ENCODE measurements at regions not wholly inside any gene's neighbourhood (a gene's known extent, or its start where the extent isn't known, plus 50 kb on each side); places are given as distances from the start of the nearest gene placed in this dataset.
"Not testable (repeated sequence)": the region's sequence is repeated elsewhere in the genome, so short reads cannot be mapped to it uniquely, and the experiment has no call there.

DNA sequence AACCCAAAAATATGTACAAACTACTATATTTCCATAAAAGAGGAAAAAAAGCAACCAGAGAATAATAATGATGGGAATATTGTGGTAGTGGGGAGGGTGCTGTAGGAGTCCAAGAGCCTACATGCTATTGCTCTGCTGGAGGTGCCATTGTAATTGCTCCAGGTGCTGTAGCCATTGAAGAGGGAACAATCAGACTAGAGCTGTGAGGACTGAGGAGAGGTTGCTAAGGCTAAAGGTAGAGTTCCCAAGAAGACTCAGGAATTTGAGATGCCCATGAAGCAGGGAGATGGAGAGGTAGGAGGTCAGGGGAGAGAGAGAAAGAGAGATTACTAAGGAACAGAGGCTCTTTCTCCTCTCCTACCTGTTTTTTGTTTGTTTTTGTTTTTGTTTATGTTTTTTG is 394.0 kb downstream of the DMRTA1 start:
- no peaks in the 10 kb centered on the region for H3K36me3 ChIP-seq
- TF ChIP-seq, protein P1, sequence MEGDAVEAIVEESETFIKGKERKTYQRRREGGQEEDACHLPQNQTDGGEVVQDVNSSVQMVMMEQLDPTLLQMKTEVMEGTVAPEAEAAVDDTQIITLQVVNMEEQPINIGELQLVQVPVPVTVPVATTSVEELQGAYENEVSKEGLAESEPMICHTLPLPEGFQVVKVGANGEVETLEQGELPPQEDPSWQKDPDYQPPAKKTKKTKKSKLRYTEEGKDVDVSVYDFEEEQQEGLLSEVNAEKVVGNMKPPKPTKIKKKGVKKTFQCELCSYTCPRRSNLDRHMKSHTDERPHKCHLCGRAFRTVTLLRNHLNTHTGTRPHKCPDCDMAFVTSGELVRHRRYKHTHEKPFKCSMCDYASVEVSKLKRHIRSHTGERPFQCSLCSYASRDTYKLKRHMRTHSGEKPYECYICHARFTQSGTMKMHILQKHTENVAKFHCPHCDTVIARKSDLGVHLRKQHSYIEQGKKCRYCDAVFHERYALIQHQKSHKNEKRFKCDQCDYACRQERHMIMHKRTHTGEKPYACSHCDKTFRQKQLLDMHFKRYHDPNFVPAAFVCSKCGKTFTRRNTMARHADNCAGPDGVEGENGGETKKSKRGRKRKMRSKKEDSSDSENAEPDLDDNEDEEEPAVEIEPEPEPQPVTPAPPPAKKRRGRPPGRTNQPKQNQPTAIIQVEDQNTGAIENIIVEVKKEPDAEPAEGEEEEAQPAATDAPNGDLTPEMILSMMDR (IDR thresholded peaks at IDR 0.05; ENCODE audit: low read depth, low read length), result no peak
- no peak for DNase-seq
- H3K4me3 ChIP-seq (ENCODE audit: low read depth, low read length), result no peak overlapping the region
- H3K27me3 ChIP-seq, result no peaks in the 10 kb centered on the region
- H3K9me3 ChIP-seq, result no peaks in the 10 kb centered on the region
- H3K4me1 ChIP-seq, result no peaks in the 10 kb centered on the region

DNA sequence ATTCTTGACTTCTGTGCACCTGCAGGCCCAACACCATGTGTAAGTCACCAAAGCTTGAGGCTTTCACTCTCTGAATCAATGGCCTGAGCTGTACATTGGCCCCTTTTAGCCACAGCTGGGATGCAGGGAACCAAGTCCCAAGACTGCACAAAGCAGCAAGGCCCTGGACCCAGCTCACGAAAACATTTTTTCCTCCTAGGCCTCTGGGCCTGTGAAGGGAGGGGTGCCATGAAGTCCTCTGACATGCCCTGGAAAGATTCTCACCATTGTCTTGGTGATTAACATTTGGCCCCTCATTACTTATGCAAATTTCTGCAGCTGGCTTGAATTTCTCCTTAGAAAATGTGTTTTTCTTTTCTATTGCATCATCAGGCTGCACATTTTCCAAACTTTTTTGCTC is 398.6 kb downstream of the DMRTA1 start:
- not testable (repeated sequence) for DNase-seq

DNA sequence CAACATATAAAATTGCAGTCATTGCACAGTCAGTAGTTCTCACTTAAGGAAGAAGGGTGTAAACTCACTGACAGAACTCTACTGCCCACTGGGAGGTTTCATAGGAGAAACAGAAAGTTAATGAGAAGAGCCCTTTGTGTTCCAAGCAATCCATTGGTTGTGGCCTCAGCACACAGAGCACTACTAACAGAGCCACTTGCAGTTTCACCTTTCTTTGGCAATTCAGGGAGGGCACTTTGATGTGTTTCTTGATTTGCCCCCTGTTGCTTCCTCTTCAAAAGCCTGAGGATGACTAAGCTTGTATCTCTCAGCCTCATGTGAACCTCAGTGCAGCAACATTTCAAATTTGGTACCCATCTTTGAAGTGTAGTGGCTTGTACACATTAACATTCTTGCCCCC is 409.4 kb downstream of the DMRTA1 start:
- Histone ChIP-seq H3K27me3 (no peaks in the 10 kb centered on the region), H3K4me3 (ENCODE audit: low read depth, low read length) (no peak overlapping the region), H3K4me1 (no peaks in the 10 kb centered on the region), H3K36me3 (no peaks in the 10 kb centered on the region), H3K9me3 (no peaks in the 10 kb centered on the region; the same call in 1 of the 2 replicates)
- TF ChIP-seq, protein P1 (IDR thresholded peaks at IDR 0.05; ENCODE audit: low read depth, low read length), result no peak
- DNase-seq, result no peak

More for the DNA sequence above, 398.6 kb downstream of the DMRTA1 start:
- not testable (repeated sequence) for H3K4me1 ChIP-seq; H3K27me3 ChIP-seq; H3K36me3 ChIP-seq; H3K9me3 ChIP-seq; H3K4me3 ChIP-seq (ENCODE audit: low read depth, low read length)

DNA sequence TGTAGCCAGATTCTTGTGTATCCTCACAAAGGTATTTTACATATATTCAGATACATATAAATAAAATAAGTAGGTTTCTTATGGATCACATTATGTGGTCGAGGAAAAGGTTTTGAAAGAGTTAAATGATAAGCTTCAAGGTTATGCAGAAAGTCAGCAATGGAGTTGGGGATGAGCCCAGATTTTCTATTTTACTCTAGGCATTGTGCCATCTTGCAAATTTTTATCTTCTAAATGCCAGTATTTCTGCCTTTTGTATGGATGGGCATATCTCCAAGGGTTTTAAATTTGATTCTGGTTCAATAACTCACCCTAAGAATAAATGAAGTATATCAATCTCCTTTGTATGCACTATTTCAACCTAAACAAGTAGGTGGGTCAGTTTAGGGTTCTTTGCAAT is 410.7 kb downstream of the DMRTA1 start:
- Histone ChIP-seq H3K36me3 (no peaks in the 10 kb centered on the region), H3K9me3 (no peaks in the 10 kb centered on the region; the same call in 1 of the 2 replicates), H3K4me1 (no peaks in the 10 kb centered on the region), H3K4me3 (ENCODE audit: low read depth, low read length) (no peak overlapping the region), H3K27me3 (no peaks in the 10 kb centered on the region)
- TF ChIP-seq, protein P1 (IDR thresholded peaks at IDR 0.05; ENCODE audit: low read depth, low read length), result no peak
- DNase-seq, result no peak

DNA sequence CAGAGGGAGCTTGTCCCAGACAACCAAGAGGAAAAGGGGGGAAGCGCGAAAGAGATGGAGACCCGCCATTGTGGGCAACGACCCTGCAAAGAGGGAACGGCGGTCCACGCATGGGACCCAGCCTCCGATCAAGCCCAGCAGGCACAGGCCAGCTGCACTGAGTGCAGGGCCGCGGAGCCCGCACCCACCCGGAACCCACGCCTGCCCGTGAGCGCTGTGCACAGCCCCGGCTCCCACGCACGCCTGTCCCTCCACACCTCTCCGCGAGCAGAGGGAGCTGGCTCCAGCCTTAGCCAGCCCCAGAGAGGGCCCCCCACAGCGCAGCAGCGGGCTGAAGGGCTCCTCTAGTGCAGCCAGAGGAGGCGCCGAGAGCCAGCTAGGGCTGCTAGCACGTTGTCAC is 416.5 kb downstream of the DMRTA1 start:
- no peak for DNase-seq
- H3K4me1 ChIP-seq, result no peaks in the 10 kb centered on the region
- TF ChIP-seq, protein P1 (IDR thresholded peaks at IDR 0.05; ENCODE audit: low read depth, low read length), result no peak
- H3K4me3 ChIP-seq (ENCODE audit: low read depth, low read length), result no peak overlapping the region
- H3K27me3 ChIP-seq, result no peaks in the 10 kb centered on the region
- H3K36me3 ChIP-seq, result no peaks in the 10 kb centered on the region
- H3K9me3 ChIP-seq, result no peaks in the 10 kb centered on the region; the same call in 1 of the 2 replicates

DNA sequence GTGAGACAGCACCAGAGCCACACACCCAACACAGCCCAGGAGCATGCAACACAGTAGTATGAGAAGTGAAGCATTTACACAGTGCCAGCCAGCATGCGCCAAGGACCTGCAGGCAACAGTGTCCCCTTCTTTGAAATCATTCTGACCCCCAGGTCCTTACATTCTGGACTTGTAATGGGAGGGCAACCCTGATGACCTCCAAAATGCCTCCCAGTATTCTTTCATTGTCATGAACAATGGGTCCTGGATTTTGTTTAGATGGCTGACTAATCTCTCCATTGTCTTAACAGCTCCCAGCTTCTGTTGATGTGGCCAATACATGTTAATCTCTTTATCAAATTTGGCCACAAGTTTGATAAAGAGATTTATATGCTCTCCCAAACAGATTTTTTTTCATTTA is 417.1 kb downstream of the DMRTA1 start:
- TF ChIP-seq, protein P1 (IDR thresholded peaks at IDR 0.05; ENCODE audit: low read depth, low read length), result no peak
- Histone ChIP-seq H3K27me3 (no peaks in the 10 kb centered on the region), H3K4me1 (no peaks in the 10 kb centered on the region), H3K9me3 (no peaks in the 10 kb centered on the region; the same call in 1 of the 2 replicates), H3K4me3 (ENCODE audit: low read depth, low read length) (no peak overlapping the region), H3K36me3 (no peaks in the 10 kb centered on the region)
- DNase-seq, result no peak
